ENCODE measurements at regions not wholly inside any gene's neighbourhood (a gene's known extent, or its start where the extent isn't known, plus 50 kb on each side); places are given as distances from the start of the nearest gene placed in this dataset.

- Histone ChIP-seq H3K4me1 (ENCODE audit: control insufficient read depth in 4 of 4, insufficient read depth in 4 of 4, low read length in 3 of 4) (no peaks in the 10 kb centered on the region), H3K36me3 (ENCODE audit: control insufficient read depth in 4 of 4, insufficient read depth in 3 of 4, low read depth in 1 of 4, low read length in 3 of 4) (no peaks in the 10 kb centered on the region), H3K4me3 (ENCODE audit: low read depth in 1 of 3, low read length in 3 of 3) (no peak overlapping the region), H3K27me3 (ENCODE audit: control insufficient read depth in 4 of 4, insufficient read depth in 4 of 4, low read length in 3 of 4) (no peaks in the 10 kb centered on the region), H3K27ac (ENCODE audit: low read depth in 1 of 2, low read length in 2 of 2) (no peak overlapping the region), H3K9ac (ENCODE audit: low read depth in 1 of 2, low read length in 2 of 2) (no peak overlapping the region), H3K9me3 (ENCODE audit: control insufficient read depth in 4 of 4, low read length in 3 of 4) (no peaks in the 10 kb centered on the region)
- DNase-seq (ENCODE audit: low spot score), result no peak
- TF ChIP-seq REST (IDR thresholded peaks at IDR 0.05) (no peak), HNF4G (IDR thresholded peaks at IDR 0.05) (no peak), YY1 (IDR thresholded peaks at IDR 0.05) (no peak), RXRA (IDR thresholded peaks at IDR 0.05) (no peak), NR2F2 (IDR thresholded peaks at IDR 0.05) (no peak), FOXA2 (IDR thresholded peaks at IDR 0.05) (no peak), SP1 (IDR thresholded peaks at IDR 0.05) (no peak), JUND (IDR thresholded peaks at IDR 0.05) (no peak), MAX (IDR thresholded peaks at IDR 0.05) (no peak), HNF4A (conservative IDR thresholded peaks at IDR 0.05) (no peak), TAF1 (conservative IDR thresholded peaks at IDR 0.05) (no peak), EGR1 (IDR thresholded peaks at IDR 0.05; ENCODE audit: low read depth in 2 of 2) (no peak)
- 65% methylated on average over 1 of the region's 1 CpG for WGBS
Measured at GRCh38 chr12:83821967-83822366, 1090.6 kb downstream of the SLC6A15 start.

GRCh38 chr12:83818881-83819280 is 1093.7 kb downstream of the SLC6A15 start:
- WGBS, result 75% methylated on average over 1 of the region's 1 CpG
- Histone ChIP-seq H3K4me1 (ENCODE audit: control insufficient read depth in 4 of 4, insufficient read depth in 4 of 4, low read length in 3 of 4) (no peaks in the 10 kb centered on the region), H3K27ac (ENCODE audit: low read depth in 1 of 2, low read length in 2 of 2) (no peak overlapping the region), H3K9ac (ENCODE audit: low read depth in 1 of 2, low read length in 2 of 2) (no peak overlapping the region), H3K4me3 (ENCODE audit: low read depth in 1 of 3, low read length in 3 of 3) (no peak overlapping the region), H3K9me3 (ENCODE audit: control insufficient read depth in 4 of 4, low read length in 3 of 4) (no peaks in the 10 kb centered on the region), H3K27me3 (ENCODE audit: control insufficient read depth in 4 of 4, insufficient read depth in 4 of 4, low read length in 3 of 4) (no peaks in the 10 kb centered on the region), H3K36me3 (ENCODE audit: control insufficient read depth in 4 of 4, insufficient read depth in 3 of 4, low read depth in 1 of 4, low read length in 3 of 4) (no peaks in the 10 kb centered on the region)
- DNase-seq (ENCODE audit: low spot score), result no peak
- TF ChIP-seq HNF4G (IDR thresholded peaks at IDR 0.05), result no peak
- TF ChIP-seq ATF3 (IDR thresholded peaks at IDR 0.05), result no peak
- TF ChIP-seq REST (IDR thresholded peaks at IDR 0.05), result no peak
- no peak for TF ChIP-seq ZBTB33 (IDR thresholded peaks at IDR 0.05)
- no peak for TF ChIP-seq YY1 (IDR thresholded peaks at IDR 0.05)
- no peak for TF ChIP-seq RXRA (IDR thresholded peaks at IDR 0.05)
- TF ChIP-seq TAF1 (conservative IDR thresholded peaks at IDR 0.05), result no peak
- no peak for TF ChIP-seq GABPA (IDR thresholded peaks at IDR 0.05 in 1 of 2, conservative IDR thresholded peaks at IDR 0.05 in 1 of 2)
- TF ChIP-seq CTCF (IDR thresholded peaks at IDR 0.05; ENCODE audit: low read depth, low read length, missing input control), result no peak
- no peak for TF ChIP-seq FOXA1 (IDR thresholded peaks at IDR 0.05)
- no peak for TF ChIP-seq NR2F2 (IDR thresholded peaks at IDR 0.05)
- TF ChIP-seq MAX (IDR thresholded peaks at IDR 0.05), result no peak
- no peak for TF ChIP-seq FOXA2 (IDR thresholded peaks at IDR 0.05)
- TF ChIP-seq EGR1 (IDR thresholded peaks at IDR 0.05; ENCODE audit: low read depth in 2 of 2), result no peak
- TF ChIP-seq RAD21 (IDR thresholded peaks at IDR 0.05), result no peak
